AG04450 (cell line): ENCODE measurements at regions not wholly inside any gene's neighbourhood (a gene's known extent, or its start where the extent isn't known, plus 50 kb on each side); places are given as distances from the start of the nearest gene placed in this dataset.

Experiments
- CTCF ChIA-PET: fragments of 300-600, 350-600 bp; formaldehyde crosslinking; extraction: SDS; loops from one replicate; lab custom pipeline; 2022; ENCODE audit warnings: antibody characterized with exemption, inconsistent platforms; lab: Charles Lee
- POLR2A ChIA-PET: fragments of 350-600 bp; formaldehyde crosslinking; extraction: SDS; loops from one replicate; lab custom pipeline; 2021; ENCODE audit warnings: antibody characterized with exemption, inconsistent platforms; lab: Yijun Ruan, JAX
- DNase-seq: peaks from one replicate; pipeline ENCODE4 v3.0.0-alpha.2; 2011; ENCODE audit warnings: low read depth, low spot score
- H3K27ac ChIP-seq: one replicate; pipeline ENCODE4 v1.5.1; 2012; ENCODE audit warnings: low read depth, low read length, control low read depth
- H3K27me3 ChIP-seq: one replicate; pipeline ENCODE4 v1.6.0; 2012; ENCODE audit warnings: low read length; ENCODE audit not compliant: control insufficient read depth, insufficient read depth
- H3K4me3 ChIP-seq: 2 replicates; pipeline ENCODE4 v1.5.1; 2011; ENCODE audit warnings: mild to moderate bottlenecking, low read depth, low read length, control low read depth
- H3K9me3 ChIP-seq: 2 replicates; pipeline ENCODE4 v1.5.1; 2012; ENCODE audit warnings: low read length; ENCODE audit not compliant: control insufficient read depth, insufficient read depth
- TF ChIP-seq, protein P1 (sequence below): IDR thresholded peaks from 2 replicates; pipeline ENCODE4 v1.5.1; 2011; ENCODE audit warnings: low read depth, low read length, control low read depth, inconsistent platforms

DNA sequence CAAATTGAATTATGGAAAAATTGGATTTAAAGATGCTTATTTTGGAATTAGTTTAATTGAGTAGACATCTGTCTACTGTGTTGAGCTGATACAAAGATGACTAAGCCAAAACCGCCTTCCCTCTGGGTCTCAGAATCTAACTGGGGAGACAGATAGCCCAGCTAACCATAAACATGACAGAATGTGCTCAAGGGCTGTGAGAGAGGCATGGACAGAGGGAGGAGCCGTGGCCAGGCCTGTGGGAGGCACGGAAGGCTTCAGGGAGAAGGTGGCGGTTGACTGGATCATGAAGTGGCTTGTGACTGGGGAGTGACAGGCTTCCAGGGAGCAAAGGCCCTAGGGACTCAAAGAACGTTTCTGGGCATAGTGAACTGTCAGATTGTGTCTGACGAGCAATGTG, 74.6 kb downstream of the DACT1 start:
- no peak overlapping the region for H3K4me3 ChIP-seq
- TF ChIP-seq, protein P1, sequence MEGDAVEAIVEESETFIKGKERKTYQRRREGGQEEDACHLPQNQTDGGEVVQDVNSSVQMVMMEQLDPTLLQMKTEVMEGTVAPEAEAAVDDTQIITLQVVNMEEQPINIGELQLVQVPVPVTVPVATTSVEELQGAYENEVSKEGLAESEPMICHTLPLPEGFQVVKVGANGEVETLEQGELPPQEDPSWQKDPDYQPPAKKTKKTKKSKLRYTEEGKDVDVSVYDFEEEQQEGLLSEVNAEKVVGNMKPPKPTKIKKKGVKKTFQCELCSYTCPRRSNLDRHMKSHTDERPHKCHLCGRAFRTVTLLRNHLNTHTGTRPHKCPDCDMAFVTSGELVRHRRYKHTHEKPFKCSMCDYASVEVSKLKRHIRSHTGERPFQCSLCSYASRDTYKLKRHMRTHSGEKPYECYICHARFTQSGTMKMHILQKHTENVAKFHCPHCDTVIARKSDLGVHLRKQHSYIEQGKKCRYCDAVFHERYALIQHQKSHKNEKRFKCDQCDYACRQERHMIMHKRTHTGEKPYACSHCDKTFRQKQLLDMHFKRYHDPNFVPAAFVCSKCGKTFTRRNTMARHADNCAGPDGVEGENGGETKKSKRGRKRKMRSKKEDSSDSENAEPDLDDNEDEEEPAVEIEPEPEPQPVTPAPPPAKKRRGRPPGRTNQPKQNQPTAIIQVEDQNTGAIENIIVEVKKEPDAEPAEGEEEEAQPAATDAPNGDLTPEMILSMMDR = no peak
- H3K9me3 ChIP-seq = no peaks in the 10 kb centered on the region
- no peak overlapping the region for H3K27ac ChIP-seq
- ChIA-PET POLR2A (no interaction called here), CTCF (no interaction called here)
- no peak for DNase-seq
- no peaks in the 10 kb centered on the region for H3K27me3 ChIP-seq

DNA sequence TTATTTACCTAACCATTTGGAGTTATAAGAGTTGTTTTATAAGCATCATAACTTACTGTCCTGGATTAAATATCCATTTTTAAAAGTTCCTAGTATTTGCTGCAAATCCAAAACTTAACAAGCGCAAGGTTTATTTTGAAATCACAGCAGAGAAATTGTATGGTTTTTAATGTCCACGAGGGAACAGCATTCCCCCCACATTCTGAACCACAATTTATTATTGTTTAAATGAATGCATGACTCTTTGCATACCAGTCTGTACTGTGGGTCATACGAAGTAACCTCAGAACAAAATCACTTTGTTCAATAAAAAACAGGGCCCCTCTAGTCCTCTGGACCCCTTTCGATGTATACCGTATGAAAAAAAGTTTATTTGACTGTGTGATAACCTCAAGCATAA, 75.9 kb downstream of the DACT1 start:
- no peaks in the 10 kb centered on the region for H3K27me3 ChIP-seq
- H3K27ac ChIP-seq = no peak overlapping the region
- TF ChIP-seq, protein P1 = no peak
- DNase-seq = no peak
- ChIA-PET CTCF (no interaction called here), POLR2A (no interaction called here)
- no peak overlapping the region for H3K4me3 ChIP-seq
- no peaks in the 10 kb centered on the region for H3K9me3 ChIP-seq

DNA sequence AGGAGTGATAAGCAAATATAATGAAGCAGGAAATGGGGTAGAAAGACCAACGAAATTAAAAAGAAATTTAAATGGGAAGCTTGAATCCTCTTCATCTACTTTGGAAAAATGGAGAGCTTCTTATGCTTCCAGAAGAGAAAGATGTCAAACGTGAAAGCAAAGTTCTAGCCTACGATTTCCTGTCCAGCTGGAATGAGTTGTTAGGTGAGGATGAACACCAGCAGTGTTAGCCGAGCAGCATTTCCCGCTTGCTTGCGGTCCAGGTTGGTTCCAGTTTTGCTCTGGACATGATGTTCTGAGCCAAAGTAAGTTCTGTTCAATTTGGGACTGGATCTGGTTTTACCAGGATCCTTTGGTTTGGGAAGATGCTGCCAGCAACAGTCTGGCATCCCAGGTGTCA, 78.9 kb downstream of the DACT1 start:
- ChIA-PET POLR2A (no interaction called here), CTCF (no interaction called here)
- TF ChIP-seq, protein P1 = no peak
- DNase-seq = no peak
- Histone ChIP-seq H3K27ac (no peak overlapping the region), H3K9me3 (no peaks in the 10 kb centered on the region), H3K4me3 (no peak overlapping the region), H3K27me3 (no peaks in the 10 kb centered on the region)

DNA sequence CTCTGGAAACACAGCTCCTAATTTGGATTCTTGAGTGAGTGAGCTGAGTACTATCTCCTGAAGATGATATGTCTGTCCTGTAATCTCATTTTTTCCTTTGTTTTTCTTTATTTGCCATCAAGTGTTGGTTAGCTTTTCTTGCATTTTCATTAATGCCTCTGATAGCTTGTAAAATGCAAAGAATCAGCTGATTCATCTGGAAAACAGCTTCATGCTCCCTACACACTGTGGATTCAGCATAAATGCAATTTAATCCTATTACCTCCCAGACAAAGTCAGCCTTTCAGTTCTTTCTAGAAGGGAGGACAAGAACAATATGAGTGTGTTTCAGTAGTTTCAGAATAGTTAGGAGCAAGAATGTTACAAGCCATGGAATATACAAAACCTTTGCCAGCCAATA, 79.4 kb downstream of the DACT1 start:
- TF ChIP-seq, protein P1 = no peak
- CTCF ChIA-PET = no interaction called here
- no peak for DNase-seq
- H3K27ac ChIP-seq = no peak overlapping the region
- no peak overlapping the region for H3K4me3 ChIP-seq
- H3K27me3 ChIP-seq = no peaks in the 10 kb centered on the region
- POLR2A ChIA-PET = interaction anchor here (1.0 kb wide), 1 partner anchor 31 kb away, joined by 3 read pairs; no protein-coding TSS in a partner anchor
- H3K9me3 ChIP-seq = no peaks in the 10 kb centered on the region

DNA sequence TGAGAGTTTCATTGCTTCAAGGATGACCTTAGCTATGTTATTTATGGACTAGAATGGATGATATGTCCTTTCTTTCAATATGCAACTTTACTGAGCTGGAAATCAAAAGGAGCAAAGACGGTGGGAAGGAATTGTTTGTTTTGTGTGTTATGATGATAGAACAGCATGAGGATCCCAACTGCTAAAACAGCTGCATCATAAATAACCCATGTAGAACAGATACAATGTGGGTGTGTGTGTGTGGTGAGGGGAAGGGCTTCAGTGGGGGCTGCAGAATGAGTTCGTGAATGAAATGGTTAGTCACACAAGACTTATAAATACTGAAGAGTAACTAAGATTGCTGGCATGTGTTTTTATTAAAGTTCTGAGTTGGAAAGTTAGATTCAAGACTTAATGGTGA, 80.1 kb downstream of the DACT1 start:
- CTCF ChIA-PET = no interaction called here
- Histone ChIP-seq H3K9me3 (no peaks in the 10 kb centered on the region), H3K27me3 (no peaks in the 10 kb centered on the region), H3K4me3 (no peak overlapping the region), H3K27ac (no peak overlapping the region)
- DNase-seq = no peak
- POLR2A ChIA-PET = interaction anchor here (1.0 kb wide), 1 partner anchor 31 kb away, joined by 3 read pairs; no protein-coding TSS in a partner anchor
- TF ChIP-seq, protein P1 = no peak
